C4-2B (cell line): ENCODE measurements at regions not wholly inside any gene's neighbourhood (a gene's known extent, or its start where the extent isn't known, plus 50 kb on each side); places are given as distances from the start of the nearest gene placed in this dataset.
"Not testable (repeated sequence)": the region's sequence is repeated elsewhere in the genome, so short reads cannot be mapped to it uniquely, and the experiment has no call there.

Source experiments
- H3K27ac ChIP-seq: fragments of 450-650 bp; 2 replicates; pipeline ENCODE4 v1.5.1; 2017
- CTCF ChIP-seq: fragments of 450-650 bp; conservative IDR thresholded peaks from 2 replicates; pipeline ENCODE4 v1.5.1; 2017; ENCODE audit warnings: mild to moderate bottlenecking
- ZFX ChIP-seq: fragments of 450-650 bp; IDR thresholded peaks from 2 replicates; pipeline ENCODE4 v1.6.1; 2017

GRCh38 chr15:57890351-57890750, 175.2 kb downstream of the ALDH1A2 start:
- TF ChIP-seq ZFX (no peak), CTCF (no peak)

DNA sequence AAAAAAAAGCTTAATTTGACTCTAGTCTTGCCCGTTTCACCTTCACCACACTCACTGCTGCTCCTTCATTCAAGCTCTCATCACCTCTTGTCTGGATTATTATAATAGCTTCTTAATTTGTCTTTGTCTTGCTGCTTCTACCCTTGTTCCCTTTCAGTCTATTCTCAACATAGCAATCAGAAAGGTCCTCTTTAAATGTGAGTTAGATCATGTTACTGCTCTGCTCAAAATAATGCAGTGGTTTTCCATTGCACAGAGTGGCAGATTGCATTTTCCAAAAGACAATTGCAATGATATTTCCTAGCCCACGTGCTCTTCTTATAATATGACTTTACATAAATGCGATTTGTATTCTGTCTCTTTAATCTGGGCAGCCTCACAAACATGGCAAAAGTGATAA, 174.6 kb downstream of the ALDH1A2 start:
- no peak for TF ChIP-seq CTCF
- TF ChIP-seq ZFX: no peak
- no peak overlapping the region for H3K27ac ChIP-seq

More at GRCh38 chr15:57890351-57890750, 175.2 kb downstream of the ALDH1A2 start:
- no peak overlapping the region for H3K27ac ChIP-seq

DNA sequence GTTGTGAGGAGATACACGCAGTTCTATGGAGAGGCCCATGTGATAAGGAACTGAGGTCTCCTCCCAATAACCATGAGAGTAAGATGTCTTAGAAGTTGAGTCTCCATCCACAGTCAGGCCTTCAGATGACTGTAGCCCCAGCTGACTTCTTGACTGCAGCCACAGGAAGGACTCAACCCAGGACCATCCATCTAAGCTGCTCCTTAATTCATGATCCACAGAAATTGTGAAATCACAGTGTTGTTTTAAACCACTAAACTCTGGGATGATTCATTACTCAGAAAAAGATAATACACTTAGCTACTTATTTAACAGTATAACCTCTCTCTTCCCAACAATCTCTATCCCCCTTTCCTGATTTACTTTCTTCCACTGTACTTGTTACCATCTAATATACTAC, 173.3 kb downstream of the ALDH1A2 start:
- TF ChIP-seq ZFX (no peak), CTCF (no peak)
- no peak overlapping the region for H3K27ac ChIP-seq

GRCh38 chr15:57893040-57893439, 172.5 kb downstream of the ALDH1A2 start:
- TF ChIP-seq CTCF: no peak
- TF ChIP-seq ZFX: no peak
- H3K27ac ChIP-seq: no peak overlapping the region

DNA sequence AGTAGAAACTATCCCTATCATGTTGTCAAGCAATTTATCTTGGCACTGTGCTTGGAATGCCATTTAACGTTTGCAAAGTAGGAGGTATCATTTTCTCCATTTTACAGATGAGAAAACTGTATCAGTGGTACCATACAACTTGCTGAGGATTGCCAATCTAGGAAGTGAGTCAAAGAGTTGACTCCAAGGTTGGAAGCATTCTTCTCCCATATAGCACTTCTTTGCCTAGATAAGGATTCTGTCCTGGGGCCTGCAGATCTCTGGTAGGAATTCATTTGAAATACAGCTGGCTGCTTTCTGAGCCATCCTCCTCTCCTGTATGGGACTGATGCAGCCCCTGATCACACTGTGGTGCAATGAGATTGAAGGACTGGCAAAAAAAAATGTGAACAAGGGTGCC, 170.2 kb downstream of the ALDH1A2 start:
- H3K27ac ChIP-seq: no peak overlapping the region
- no peak for TF ChIP-seq ZFX
- no peak for TF ChIP-seq CTCF

GRCh38 chr15:57896114-57896513, 169.4 kb downstream of the ALDH1A2 start:
- TF ChIP-seq ZFX (no peak), CTCF (no peak)
- H3K27ac ChIP-seq: no peak overlapping the region

GRCh38 chr15:57896899-57897298, 168.6 kb downstream of the ALDH1A2 start:
- H3K27ac ChIP-seq: not testable (repeated sequence)

DNA sequence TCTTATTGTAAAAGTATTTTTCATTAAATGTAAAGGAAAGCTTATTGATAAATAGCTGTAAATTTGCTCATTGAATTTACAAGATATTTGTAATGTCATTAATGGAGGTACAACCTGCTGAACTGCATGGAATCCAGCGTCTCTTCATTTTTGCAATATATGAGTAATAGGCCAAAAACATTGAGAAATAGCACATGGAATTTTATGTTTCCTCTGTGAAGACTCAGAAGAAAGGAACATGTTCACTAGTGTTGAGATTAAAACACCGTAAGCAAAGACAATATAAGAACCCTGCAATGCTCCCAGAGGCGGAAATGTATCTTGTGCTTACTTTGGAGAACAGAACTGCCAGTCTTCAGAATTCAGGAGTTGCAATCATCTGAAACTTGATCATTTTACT, 167.6 kb downstream of the ALDH1A2 start:
- H3K27ac ChIP-seq: no peak overlapping the region
- TF ChIP-seq ZFX (no peak), CTCF (no peak)
